ENCODE measurements at regions not wholly inside any gene's neighbourhood (a gene's known extent, or its start where the extent isn't known, plus 50 kb on each side); places are given as distances from the start of the nearest gene placed in this dataset.

- TF ChIP-seq EZH2 (IDR thresholded peaks at IDR 0.05; ENCODE audit: insufficient read depth, poor library complexity, severe bottlenecking) = no peak
- no peak for TF ChIP-seq EZH2phosphoT487 (IDR thresholded peaks at IDR 0.05; ENCODE audit: insufficient read depth, low read depth)
Observed at GRCh38 chr3:176412771-176413170, 784.5 kb downstream of the TBL1XR1 start.
